Lower lobe of right lung (tissue), 2 donors: ENCODE measurements at regions not wholly inside any gene's neighbourhood (a gene's known extent, or its start where the extent isn't known, plus 50 kb on each side); places are given as distances from the start of the nearest gene placed in this dataset.

Experiments used
- ATAC-seq, 2 donors: fragments of 200-7000 bp; cut with Tn5 transposase; one replicate each; pipeline ENCODE4 v1.9.1; 2020 to 2022; ENCODE audit warnings: mild to moderate bottlenecking in 2 of 2, moderate library complexity in 2 of 2
- DNase-seq: peaks from one replicate; pipeline ENCODE4 v3.0.0-alpha.2; 2020
- H3K27ac ChIP-seq: fragments of 200-600 bp; one replicate; pipeline ENCODE4 v1.8.0; 2022
- H3K27me3 ChIP-seq: fragments of 200-600 bp; one replicate; pipeline ENCODE4 v1.8.0; 2022; ENCODE audit warnings: low read depth
- H3K36me3 ChIP-seq: fragments of 200-600 bp; one replicate; pipeline ENCODE4 v1.8.0; 2022; ENCODE audit warnings: mild to moderate bottlenecking
- H3K4me1 ChIP-seq: fragments of 200-600 bp; one replicate; pipeline ENCODE4 v1.8.0; 2022
- H3K4me3 ChIP-seq: fragments of 200-600 bp; one replicate; pipeline ENCODE4 v1.8.0; 2022; ENCODE audit warnings: mild to moderate bottlenecking
- H3K9me3 ChIP-seq: fragments of 200-600 bp; one replicate; pipeline ENCODE4 v1.8.0; 2022
- CTCF ChIP-seq: fragments of 200-600 bp; IDR thresholded peaks from one replicate; pipeline ENCODE4 v1.8.0; 2022; ENCODE audit warnings: antibody characterized with exemption, mild to moderate bottlenecking
- intact Hi-C: fragments of 100-400 bp; cut with DNase I; formaldehyde crosslinking; loops from one replicate; pipeline ENCODE4 v1.11.0; 2022
- donor health status: DM: no; HTN: yes; CAD: no; lungs with severe emphysema.

DNA sequence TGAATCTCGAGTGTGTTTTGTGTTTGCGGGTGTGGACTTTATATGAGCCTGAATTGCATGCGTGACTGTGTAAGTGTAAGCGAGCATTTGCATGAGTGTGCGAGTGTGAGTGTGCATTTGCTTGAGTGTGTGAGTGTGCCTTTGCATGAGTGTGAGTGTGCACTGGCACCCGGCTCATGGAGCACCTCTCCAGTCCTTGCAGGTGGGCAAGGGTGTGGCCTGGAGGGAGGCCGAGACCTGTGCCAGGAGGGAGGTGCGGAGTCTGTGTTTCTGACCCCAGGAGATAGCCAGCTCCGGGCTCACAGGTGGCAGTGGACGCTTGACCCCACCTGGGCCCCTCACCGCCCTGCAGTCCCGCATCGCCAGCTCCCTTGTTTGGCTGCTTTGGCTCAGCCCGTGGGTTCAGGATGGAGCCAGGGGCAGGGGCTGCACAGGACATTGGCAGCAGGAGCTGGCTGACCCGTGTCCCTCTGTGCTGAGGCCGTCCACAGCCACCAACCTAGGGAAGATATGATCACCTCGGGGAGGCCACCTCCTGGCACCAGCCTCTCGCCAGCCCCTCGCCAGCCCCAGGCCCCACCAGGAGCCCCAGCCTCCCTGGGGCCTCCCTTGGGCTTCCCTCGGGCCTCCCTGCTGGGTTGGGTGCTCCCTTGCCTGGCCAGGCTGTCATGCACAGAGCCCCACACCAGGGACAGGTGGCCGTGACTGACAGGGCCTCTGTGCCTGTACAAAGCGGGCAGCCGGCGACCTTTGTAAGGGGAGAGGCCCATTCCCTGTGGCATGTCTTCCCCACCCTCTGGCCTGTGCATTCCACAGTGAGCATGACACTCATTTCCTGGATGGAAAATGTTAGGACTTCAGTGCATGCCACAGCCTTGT lies 81.6 kb downstream of the PTGR3 start:
- DNase-seq, result no peak
- no peaks in the 10 kb centered on the region for H3K4me1 ChIP-seq
- no peak overlapping the region for H3K27ac ChIP-seq
- no peaks in the 10 kb centered on the region for H3K27me3 ChIP-seq
- TF ChIP-seq CTCF, result no peak
- H3K9me3 ChIP-seq, result no peaks in the 10 kb centered on the region
- H3K36me3 ChIP-seq, result no peaks in the 10 kb centered on the region
- intact Hi-C loops, result no loop called here
- no peak overlapping the region for H3K4me3 ChIP-seq
- ATAC-seq, result peak; percentile 32 to 49

DNA sequence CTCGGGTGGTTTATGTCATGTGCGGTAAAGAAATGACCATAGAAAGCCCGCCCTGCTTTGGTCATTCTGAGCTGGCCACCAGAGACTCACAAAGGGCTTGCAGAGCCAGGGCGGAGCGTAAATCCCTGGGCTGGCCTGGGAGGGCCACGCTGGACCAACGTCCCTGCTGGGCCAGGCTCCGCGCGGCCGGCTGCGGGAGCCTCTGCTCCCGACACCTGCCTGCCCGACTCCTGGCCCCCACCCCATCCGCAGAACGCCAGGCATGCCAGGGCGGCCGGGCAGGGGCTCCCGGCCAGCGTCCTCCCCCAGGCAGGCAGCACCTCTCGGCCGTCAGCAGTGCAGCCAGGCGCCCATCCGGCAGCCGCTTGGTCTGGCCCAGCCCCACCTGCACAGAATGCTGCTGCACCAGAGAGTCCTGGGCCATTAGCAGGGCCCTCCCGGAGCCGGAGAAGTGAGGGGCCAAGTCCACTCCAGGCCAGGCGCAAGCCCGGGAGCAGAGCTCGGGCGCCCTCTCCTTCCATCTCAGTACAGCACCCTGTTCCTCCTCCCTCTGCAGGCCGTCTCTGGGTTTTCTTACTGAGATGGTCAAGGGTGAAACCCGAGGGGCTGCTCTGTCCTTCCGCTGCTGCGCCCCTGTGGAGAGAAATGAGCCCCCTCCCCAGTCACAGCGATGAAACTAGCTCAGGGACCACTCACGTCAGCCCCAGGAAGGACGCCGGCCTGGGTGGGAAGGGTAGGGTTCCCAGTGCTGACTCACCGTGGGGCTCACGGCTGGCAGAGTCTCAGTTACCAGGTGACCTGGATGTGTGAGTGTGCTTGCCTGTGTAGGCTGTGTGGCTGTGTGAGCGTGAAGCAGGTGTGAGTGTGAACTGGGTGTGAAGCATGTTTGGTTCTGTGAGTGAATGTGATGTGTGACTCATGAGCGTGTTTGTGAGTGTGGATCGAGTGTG lies 83.3 kb downstream of the PTGR3 start:
- no peaks in the 10 kb centered on the region for H3K27me3 ChIP-seq
- H3K4me3 ChIP-seq, result no peak overlapping the region
- DNase-seq (no peak), ATAC-seq (peak; percentile 10 to 13)
- H3K27ac ChIP-seq, result no peak overlapping the region
- intact Hi-C loops, result no loop called here
- TF ChIP-seq CTCF, result no peak
- no peaks in the 10 kb centered on the region for H3K4me1 ChIP-seq
- no peaks in the 10 kb centered on the region for H3K9me3 ChIP-seq
- H3K36me3 ChIP-seq, result no peaks in the 10 kb centered on the region

DNA sequence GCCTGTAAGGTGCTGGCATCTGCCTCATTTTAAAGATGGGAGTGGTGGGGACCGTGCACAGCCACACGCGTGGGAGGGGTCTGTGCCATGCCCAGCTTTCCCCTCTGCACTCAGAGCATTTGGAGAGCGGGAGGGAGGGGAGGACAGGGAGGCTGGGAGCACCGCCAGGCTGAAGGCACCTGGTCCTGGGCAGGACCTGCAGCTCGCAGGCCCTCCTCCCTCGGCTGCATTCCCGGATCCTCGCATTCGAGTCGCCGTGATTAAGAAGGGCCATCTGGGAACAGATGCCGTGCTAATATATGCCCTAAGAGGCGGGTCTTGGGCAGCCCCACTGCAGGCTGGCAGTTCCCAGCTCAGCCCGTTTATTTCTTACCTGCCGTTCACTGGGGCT lies 84.0 kb downstream of the PTGR3 start:
- TF ChIP-seq CTCF, result no peak
- no peak for ATAC-seq
- Histone ChIP-seq H3K36me3 (no peaks in the 10 kb centered on the region), H3K4me3 (no peak overlapping the region), H3K9me3 (no peaks in the 10 kb centered on the region), H3K4me1 (no peaks in the 10 kb centered on the region), H3K27me3 (no peaks in the 10 kb centered on the region), H3K27ac (no peak overlapping the region)
- DNase-seq, result no peak
- intact Hi-C loops, result no loop called here

DNA sequence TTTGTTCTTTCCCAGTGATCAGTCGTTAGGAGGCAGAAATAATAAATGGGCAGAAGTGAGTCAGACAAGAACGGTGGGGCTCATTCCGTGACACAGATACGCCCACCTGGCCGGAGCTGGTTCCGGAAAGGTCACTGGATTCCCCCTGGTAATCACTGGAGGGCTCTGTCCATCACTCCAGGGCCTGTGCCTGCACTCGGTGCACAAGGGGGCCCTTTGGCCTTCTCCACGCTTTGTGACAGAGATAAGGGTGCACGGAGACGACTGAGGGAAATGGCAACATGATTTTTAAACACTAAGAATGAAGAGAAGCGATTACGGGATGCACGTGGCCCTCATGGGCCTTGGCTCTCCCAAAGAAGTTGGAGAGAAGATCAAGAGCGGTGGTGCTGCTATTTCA lies 84.4 kb downstream of the PTGR3 start:
- DNase-seq (no peak), ATAC-seq (no peak)
- Histone ChIP-seq H3K4me1 (no peaks in the 10 kb centered on the region), H3K27me3 (no peaks in the 10 kb centered on the region), H3K9me3 (no peaks in the 10 kb centered on the region), H3K36me3 (no peaks in the 10 kb centered on the region), H3K27ac (no peak overlapping the region), H3K4me3 (no peak overlapping the region)
- TF ChIP-seq CTCF, result no peak
- intact Hi-C loops, result no loop called here

- no peak for TF ChIP-seq CTCF
- ATAC-seq (no peak), DNase-seq (no peak)
- no peaks in the 10 kb centered on the region for H3K36me3 ChIP-seq
- H3K27ac ChIP-seq, result no peak overlapping the region
- no peak overlapping the region for H3K4me3 ChIP-seq
- H3K27me3 ChIP-seq, result no peaks in the 10 kb centered on the region
- intact Hi-C loops, result no loop called here
- no peaks in the 10 kb centered on the region for H3K4me1 ChIP-seq
- no peaks in the 10 kb centered on the region for H3K9me3 ChIP-seq
Observed at GRCh38 chr18:75123113-75123512, 85.8 kb downstream of the PTGR3 start.
